GM19351 (cell line): ENCODE measurements at regions not wholly inside any gene's neighbourhood (a gene's known extent, or its start where the extent isn't known, plus 50 kb on each side); places are given as distances from the start of the nearest gene placed in this dataset.

Experiments
- ATAC-seq: cut with Tn5 transposase; IDR thresholded peaks from one replicate; pipeline ENCODE4 v1.9.1; 2021; ENCODE audit warnings: mild to moderate bottlenecking, moderate library complexity; ENCODE audit not compliant: unreplicated experiment

GRCh38 chr1:163725551-163725950, 403.8 kb downstream of the NUF2 start:
- no peak for ATAC-seq

GRCh38 chr1:163730411-163730821, 408.7 kb downstream of the NUF2 start:
- ATAC-seq: no peak

GRCh38 chr1:163737261-163737660, 415.5 kb downstream of the NUF2 start:
- no peak for ATAC-seq

GRCh38 chr1:163744301-163744887, 422.6 kb downstream of the NUF2 start:
- ATAC-seq: no peak

GRCh38 chr1:163745204-163745603, 423.4 kb downstream of the NUF2 start:
- no peak for ATAC-seq

- no peak for ATAC-seq
Measured at GRCh38 chr1:163747261-163747660, 425.5 kb downstream of the NUF2 start.

- no peak for ATAC-seq
Measured at GRCh38 chr1:163747855-163748254, 426.1 kb downstream of the NUF2 start.

GRCh38 chr1:163758977-163759670, 437.4 kb downstream of the NUF2 start:
- ATAC-seq: no peak

- no peak for ATAC-seq
Measured at GRCh38 chr1:163761898-163762297, 440.1 kb downstream of the NUF2 start.

GRCh38 chr1:163766257-163766918, 444.6 kb downstream of the NUF2 start:
- ATAC-seq: no peak

- no peak for ATAC-seq
Measured at GRCh38 chr1:163768576-163768975, 446.8 kb downstream of the NUF2 start.

- ATAC-seq: no peak
Measured at GRCh38 chr1:163770265-163770664, 448.5 kb downstream of the NUF2 start.

GRCh38 chr1:163771637-163772036, 449.9 kb downstream of the NUF2 start:
- ATAC-seq: no peak

- no peak for ATAC-seq
Measured at GRCh38 chr1:163772246-163772645, 450.5 kb downstream of the NUF2 start.

GRCh38 chr1:163773396-163773795, 451.6 kb downstream of the NUF2 start:
- ATAC-seq: no peak

- no peak for ATAC-seq
Measured at GRCh38 chr1:163774401-163774945, 452.7 kb downstream of the NUF2 start.

- ATAC-seq: no peak
Measured at GRCh38 chr1:163774978-163775620, 453.3 kb downstream of the NUF2 start.

- no peak for ATAC-seq
Measured at GRCh38 chr1:163777205-163777604, 455.5 kb downstream of the NUF2 start.

GRCh38 chr1:163781146-163781545, 459.4 kb downstream of the NUF2 start:
- no peak for ATAC-seq

GRCh38 chr1:163785868-163786405, 464.2 kb downstream of the NUF2 start:
- ATAC-seq: no peak

GRCh38 chr1:163789911-163790310, 468.2 kb downstream of the NUF2 start:
- ATAC-seq: no peak
